HepG2 (cell line): ENCODE measurements at regions not wholly inside any gene's neighbourhood (a gene's known extent, or its start where the extent isn't known, plus 50 kb on each side); places are given as distances from the start of the nearest gene placed in this dataset.

Source experiments
- ATAC-seq: fragments of 200-7000 bp; cut with Tn5 transposase; 3 replicates; pipeline ENCODE4 v1.9.1; 2020; ENCODE audit warnings: mild to moderate bottlenecking, moderate library complexity
- BruUV-seq: library from RNA; stranded (reverse); fragments of 400-500 nt; replicated peaks from 2 replicates; lab custom pipeline; 2021; lab: Mats Ljungman, UMichigan
- CTCF ChIA-PET: fragments of 300-600 bp; formaldehyde crosslinking; extraction: SDS; loops from one replicate; lab custom pipeline; 2021; ENCODE audit warnings: low total read pairs, inconsistent platforms, low intra/inter-chr PET ratio; lab: Yijun Ruan, JAX
- POLR2A ChIA-PET: fragments of 350-600 bp; sonication (Branson Sonifier 250); formaldehyde crosslinking; loops from one replicate; lab custom pipeline; 2020; ENCODE audit warnings: antibody characterized with exemption, inconsistent platforms; lab: Yijun Ruan, JAX
- DNase-seq: peaks from one replicate; pipeline ENCODE4 v3.0.0-alpha.2; 2015; ENCODE audit warnings: low spot score
- FAIRE-seq: peaks from 3 replicates; lab custom pipeline; 2011; peaks lifted over from hg19 to GRCh38; lab: Jason Lieb, UNC
- H2AFZ ChIP-seq: one replicate; pipeline ENCODE4 v1.6.1; 2011; ENCODE audit warnings: low read length, inconsistent platforms
- H3K27ac ChIP-seq: fragments of 300-600 bp; 3 replicates; pipeline ENCODE4 v1.8.0; 2011; ENCODE audit warnings: mixed run types, mild to moderate bottlenecking, mixed read lengths, low read length, inconsistent platforms; ENCODE audit not compliant: insufficient read depth; ENCODE audit errors: extremely low read length
- H3K27me3 ChIP-seq, 2 experiments: fragments of 200-600 bp in 1 of 2; 2 replicates in 1 of 2; 3 replicates in 1 of 2; pipeline versions ENCODE4 v1.6.0 to v1.8.0; 2011; ENCODE audit warnings: low read length in 2 of 2, mild to moderate bottlenecking in 2 of 2, moderate library complexity in 2 of 2, inconsistent platforms in 1 of 2; ENCODE audit not compliant: insufficient read depth in 2 of 2, control insufficient read depth in 1 of 2
- H3K36me3 ChIP-seq, 2 experiments: fragments of 200-600 bp in 1 of 2; replicated peaks in 1 of 2; 2 replicates in 1 of 2; 3 replicates in 1 of 2; pipeline versions ENCODE4 v1.5.1 to v1.8.0; 2011; ENCODE audit warnings: low read length in 2 of 2, inconsistent platforms in 1 of 2; ENCODE audit not compliant: insufficient read depth in 2 of 2, control insufficient read depth in 1 of 2
- H3K4me1 ChIP-seq: 2 replicates; pipeline ENCODE4 v1.5.1; 2012; ENCODE audit warnings: low read length, inconsistent platforms; ENCODE audit not compliant: insufficient read depth
- H3K4me2 ChIP-seq: 2 replicates; pipeline ENCODE4 v1.6.0; 2011; ENCODE audit warnings: low read depth, low read length, inconsistent platforms
- H3K4me3 ChIP-seq, 3 experiments: fragments of 200-600 bp in 1 of 3; sonication (generic), shearing (Covaris generic) in 1 of 3; replicated peaks in 1 of 3; 2 replicates each; pipeline ENCODE4 v1.5.1; 2011 to 2016; ENCODE audit warnings: low read length in 3 of 3, inconsistent platforms in 2 of 3, low read depth in 2 of 3, mild to moderate bottlenecking in 2 of 3, control low read depth in 1 of 3, mixed read lengths in 1 of 3; ENCODE audit not compliant: insufficient read depth in 1 of 3
- H3K79me2 ChIP-seq: one replicate; pipeline ENCODE4 v1.6.1; 2011; ENCODE audit warnings: low read length, inconsistent platforms; ENCODE audit not compliant: insufficient read depth
- H3K9ac ChIP-seq: 2 replicates; pipeline ENCODE4 v1.6.0; 2011; ENCODE audit warnings: mild to moderate bottlenecking, low read depth, low read length, inconsistent platforms; ENCODE audit not compliant: insufficient read depth
- H3K9me3 ChIP-seq: 2 replicates; pipeline ENCODE4 v1.5.1; 2012; ENCODE audit warnings: mild to moderate bottlenecking, low read length
- H4K20me1 ChIP-seq: 2 replicates; pipeline ENCODE4 v1.6.0; 2011; ENCODE audit warnings: inconsistent platforms, mild to moderate bottlenecking, low read length, moderate library complexity; ENCODE audit not compliant: insufficient read depth
- MED13 ChIP-seq: sonication (generic); formaldehyde crosslinking; IDR thresholded peaks from 2 replicates; pipeline ENCODE4 v1.5.0; 2020; ENCODE audit warnings: missing genetic modification reagents
- PHF21A ChIP-seq: sonication (generic); formaldehyde crosslinking; IDR thresholded peaks from 2 replicates; pipeline ENCODE4 v1.5.0; 2020; ENCODE audit warnings: mild to moderate bottlenecking, missing genetic modification reagents
- ZNF264 ChIP-seq: sonication (generic); formaldehyde crosslinking; IDR thresholded peaks from 2 replicates; pipeline ENCODE4 v1.4.0; 2020; ENCODE audit warnings: missing genetic modification reagents
- ZNF83 ChIP-seq: sonication (generic); formaldehyde crosslinking; IDR thresholded peaks from 2 replicates; pipeline ENCODE4 v1.4.0; 2020; ENCODE audit warnings: missing genetic modification reagents, mild to moderate bottlenecking, borderline replicate concordance
- WGBS: methylation state at CpG from one replicate; pipeline ENCODE4 v1.1.6; 2017; ENCODE audit warnings: low lambda C conversion rate; 5-methylcytosine and 5-hydroxymethylcytosine counted together
- in situ Hi-C: cut with HindIII; loops from 2 replicates; pipeline ENCODE4 v1.10.0; 2017; ENCODE audit warnings: low pct_unique_long_range_greater_than_20kb; ENCODE audit not compliant: extremely low pct_ligation_motif_present
- intact Hi-C: fragments of 100-400 bp; cut with micrococcal nuclease; formaldehyde crosslinking; loops from one replicate; pipeline ENCODE4 v1.10.0; 2022; ENCODE audit not compliant: unreplicated experiment
- TF ChIP-seq, protein P1 (sequence below): sonication (generic); formaldehyde crosslinking; conservative IDR thresholded peaks from 2 replicates; pipeline ENCODE4 v1.4.0; 2020; ENCODE audit warnings: mild to moderate bottlenecking, missing genetic modification reagents, moderate library complexity
- TF ChIP-seq, protein P2 (sequence below): sonication (generic); formaldehyde crosslinking; IDR thresholded peaks from 2 replicates; pipeline ENCODE4 v1.9.0; 2022; ENCODE audit warnings: missing genetic modification reagents, mild to moderate bottlenecking, borderline replicate concordance
- TF ChIP-seq, protein P3 (sequence below): sonication (generic); formaldehyde crosslinking; IDR thresholded peaks from 2 replicates; pipeline ENCODE4 v1.5.1; 2020; ENCODE audit warnings: missing genetic modification reagents, mild to moderate bottlenecking, borderline replicate concordance

DNA sequence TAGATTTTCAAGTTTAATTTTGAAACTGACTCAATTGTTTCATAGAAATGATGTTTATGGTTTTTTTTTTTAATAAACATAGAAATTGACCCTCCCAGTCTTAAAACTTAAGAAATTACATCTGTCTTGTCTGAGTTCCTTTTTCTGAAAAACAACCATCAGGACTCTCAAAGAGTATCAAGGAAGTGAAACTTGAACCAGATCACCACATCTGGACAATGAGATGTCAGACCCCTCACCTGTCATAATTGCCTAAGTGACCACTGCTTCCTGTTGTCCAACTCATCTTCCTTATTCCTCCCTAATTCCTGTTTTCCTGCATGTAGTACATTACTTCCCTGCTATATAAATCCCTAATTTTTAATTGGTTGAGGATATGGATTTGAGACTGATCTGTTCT lies 441.5 kb upstream of the ARHGEF26 start (continued):
- TF ChIP-seq, protein P1, sequence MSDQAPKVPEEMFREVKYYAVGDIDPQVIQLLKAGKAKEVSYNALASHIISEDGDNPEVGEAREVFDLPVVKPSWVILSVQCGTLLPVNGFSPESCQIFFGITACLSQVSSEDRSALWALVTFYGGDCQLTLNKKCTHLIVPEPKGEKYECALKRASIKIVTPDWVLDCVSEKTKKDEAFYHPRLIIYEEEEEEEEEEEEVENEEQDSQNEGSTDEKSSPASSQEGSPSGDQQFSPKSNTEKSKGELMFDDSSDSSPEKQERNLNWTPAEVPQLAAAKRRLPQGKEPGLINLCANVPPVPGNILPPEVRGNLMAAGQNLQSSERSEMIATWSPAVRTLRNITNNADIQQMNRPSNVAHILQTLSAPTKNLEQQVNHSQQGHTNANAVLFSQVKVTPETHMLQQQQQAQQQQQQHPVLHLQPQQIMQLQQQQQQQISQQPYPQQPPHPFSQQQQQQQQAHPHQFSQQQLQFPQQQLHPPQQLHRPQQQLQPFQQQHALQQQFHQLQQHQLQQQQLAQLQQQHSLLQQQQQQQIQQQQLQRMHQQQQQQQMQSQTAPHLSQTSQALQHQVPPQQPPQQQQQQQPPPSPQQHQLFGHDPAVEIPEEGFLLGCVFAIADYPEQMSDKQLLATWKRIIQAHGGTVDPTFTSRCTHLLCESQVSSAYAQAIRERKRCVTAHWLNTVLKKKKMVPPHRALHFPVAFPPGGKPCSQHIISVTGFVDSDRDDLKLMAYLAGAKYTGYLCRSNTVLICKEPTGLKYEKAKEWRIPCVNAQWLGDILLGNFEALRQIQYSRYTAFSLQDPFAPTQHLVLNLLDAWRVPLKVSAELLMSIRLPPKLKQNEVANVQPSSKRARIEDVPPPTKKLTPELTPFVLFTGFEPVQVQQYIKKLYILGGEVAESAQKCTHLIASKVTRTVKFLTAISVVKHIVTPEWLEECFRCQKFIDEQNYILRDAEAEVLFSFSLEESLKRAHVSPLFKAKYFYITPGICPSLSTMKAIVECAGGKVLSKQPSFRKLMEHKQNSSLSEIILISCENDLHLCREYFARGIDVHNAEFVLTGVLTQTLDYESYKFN (CRISPR knock-in tag), result no peak
- TF ChIP-seq, protein P2, sequence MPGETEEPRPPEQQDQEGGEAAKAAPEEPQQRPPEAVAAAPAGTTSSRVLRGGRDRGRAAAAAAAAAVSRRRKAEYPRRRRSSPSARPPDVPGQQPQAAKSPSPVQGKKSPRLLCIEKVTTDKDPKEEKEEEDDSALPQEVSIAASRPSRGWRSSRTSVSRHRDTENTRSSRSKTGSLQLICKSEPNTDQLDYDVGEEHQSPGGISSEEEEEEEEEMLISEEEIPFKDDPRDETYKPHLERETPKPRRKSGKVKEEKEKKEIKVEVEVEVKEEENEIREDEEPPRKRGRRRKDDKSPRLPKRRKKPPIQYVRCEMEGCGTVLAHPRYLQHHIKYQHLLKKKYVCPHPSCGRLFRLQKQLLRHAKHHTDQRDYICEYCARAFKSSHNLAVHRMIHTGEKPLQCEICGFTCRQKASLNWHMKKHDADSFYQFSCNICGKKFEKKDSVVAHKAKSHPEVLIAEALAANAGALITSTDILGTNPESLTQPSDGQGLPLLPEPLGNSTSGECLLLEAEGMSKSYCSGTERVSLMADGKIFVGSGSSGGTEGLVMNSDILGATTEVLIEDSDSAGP (CRISPR knock-in tag), result no peak
- TF ChIP-seq, all 625 proteins: peak for 0

DNA sequence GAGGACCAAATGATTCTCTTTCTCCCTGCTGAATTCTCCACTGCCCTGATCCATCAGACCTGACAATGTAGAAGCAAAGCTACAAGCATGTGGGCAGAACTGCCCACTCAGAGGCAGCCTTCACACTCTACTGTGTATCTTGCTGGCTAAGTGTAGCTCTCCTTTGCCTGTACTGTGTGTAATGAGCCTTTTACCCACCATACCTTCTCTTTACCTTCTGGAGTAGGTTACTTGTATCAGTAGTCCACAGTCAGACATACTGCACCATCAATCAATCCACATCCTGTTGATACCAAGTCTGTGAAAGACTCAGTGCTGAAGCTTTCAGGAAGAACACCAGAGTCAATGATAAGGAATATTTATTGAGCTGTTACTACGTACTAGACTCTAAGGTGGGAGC lies 440.7 kb upstream of the ARHGEF26 start:
- ChIA-PET POLR2A (no interaction called here), CTCF (no interaction called here)
- Histone ChIP-seq H3K27ac (no peak overlapping the region), H3K79me2 (no peaks in the 10 kb centered on the region), H3K4me2 (no peak overlapping the region), H4K20me1 (no peaks in the 10 kb centered on the region), H3K9ac (no peak overlapping the region), H3K36me3 (no peaks in the 10 kb centered on the region), H3K4me3 (no peak overlapping the region), H3K27me3 (no peaks in the 10 kb centered on the region), H3K4me1 (no peaks in the 10 kb centered on the region), H3K9me3 (no peaks in the 10 kb centered on the region), H2AFZ (no peak overlapping the region)
- no peak for ATAC-seq
- 0% methylated on average over 1 of the region's 1 CpG for WGBS
- no peak for DNase-seq
- no peak for FAIRE-seq
- in situ Hi-C loops, result no loop called here
- BruUV-seq, result no TSS peak
- intact Hi-C loops, result no loop called here
- TF ChIP-seq PHF21A, result no peak
- no peak for TF ChIP-seq MED13 (CRISPR knock-in tag)
- no peak for TF ChIP-seq ZNF264
- TF ChIP-seq ZNF83, result no peak
- TF ChIP-seq, protein P3, sequence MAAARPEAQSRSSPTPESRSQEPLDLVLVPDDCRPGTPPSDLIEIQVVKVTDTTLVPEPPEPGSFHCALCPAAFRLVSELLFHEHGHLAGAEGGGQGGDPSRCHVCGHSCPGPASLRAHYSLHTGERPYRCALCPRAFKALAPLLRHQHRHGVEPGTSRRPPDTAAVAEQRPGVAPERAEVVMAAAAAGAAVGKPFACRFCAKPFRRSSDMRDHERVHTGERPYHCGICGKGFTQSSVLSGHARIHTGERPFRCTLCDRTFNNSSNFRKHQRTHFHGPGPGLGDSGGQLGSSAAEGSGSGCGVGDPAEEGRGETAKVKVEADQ (CRISPR knock-in tag), result no peak
